NT2/D1 (cell line): ENCODE measurements at regions not wholly inside any gene's neighbourhood (a gene's known extent, or its start where the extent isn't known, plus 50 kb on each side); places are given as distances from the start of the nearest gene placed in this dataset.

ENCODE experiments used
- DNase-seq: peaks from one replicate; pipeline ENCODE4 v3.0.0-alpha.2; 2011; ENCODE audit warnings: low read depth, low spot score
- H3K27me3 ChIP-seq: 2 replicates; pipeline ENCODE4 v1.6.0; 2011; ENCODE audit warnings: mild to moderate bottlenecking; ENCODE audit not compliant: insufficient read length, insufficient read depth
- H3K36me3 ChIP-seq: 2 replicates; pipeline ENCODE4 v1.6.1; 2011; ENCODE audit warnings: mild to moderate bottlenecking, low read length, mixed read lengths; ENCODE audit not compliant: insufficient read depth, insufficient read length
- H3K4me1 ChIP-seq: 2 replicates; pipeline ENCODE4 v1.5.1; 2011; ENCODE audit not compliant: insufficient read depth, insufficient read length
- H3K4me3 ChIP-seq: 2 replicates; pipeline ENCODE4 v1.5.1; 2011; ENCODE audit warnings: low read depth; ENCODE audit not compliant: insufficient read length
- H3K9ac ChIP-seq: 2 replicates; pipeline ENCODE4 v1.6.0; 2011; ENCODE audit warnings: low read depth; ENCODE audit not compliant: insufficient read length
- H3K9me3 ChIP-seq: 2 replicates; pipeline ENCODE4 v1.5.1; 2011; ENCODE audit warnings: mild to moderate bottlenecking, low read length; ENCODE audit not compliant: insufficient read depth
- SUZ12 ChIP-seq: IDR thresholded peaks from 2 replicates; pipeline ENCODE4 v1.6.1; 2011; ENCODE audit not compliant: insufficient read length, insufficient read depth; ENCODE audit errors: extremely low read depth
- YY1 ChIP-seq: IDR thresholded peaks from 2 replicates; pipeline ENCODE4 v1.6.1; 2011; ENCODE audit not compliant: insufficient read length, insufficient read depth
- ZNF274 ChIP-seq: IDR thresholded peaks from 2 replicates; pipeline ENCODE4 v1.6.1; 2011; ENCODE audit warnings: mild to moderate bottlenecking, low read depth, low read length

- H3K4me1 ChIP-seq = peaks cover 4% of the 10 kb centered on the region
- H3K4me3 ChIP-seq = no peak overlapping the region
- TF ChIP-seq ZNF274 (no peak), YY1 (no peak), SUZ12 (no peak)
- DNase-seq = no peak
- no peaks in the 10 kb centered on the region for H3K9me3 ChIP-seq
- H3K27me3 ChIP-seq = no peaks in the 10 kb centered on the region
- H3K9ac ChIP-seq = no peak overlapping the region
- H3K36me3 ChIP-seq = no peaks in the 10 kb centered on the region
Measured at GRCh38 chr12:107379852-107380567, 286.7 kb upstream of the CRY1 start.

- no peak overlapping the region for H3K4me3 ChIP-seq
- peaks cover 12% of the 10 kb centered on the region for H3K9me3 ChIP-seq
- DNase-seq = no peak
- no peak overlapping the region for H3K9ac ChIP-seq
- H3K4me1 ChIP-seq = peaks cover 10% of the 10 kb centered on the region
- TF ChIP-seq YY1 (no peak), ZNF274 (no peak), SUZ12 (no peak)
- no peaks in the 10 kb centered on the region for H3K36me3 ChIP-seq
- H3K27me3 ChIP-seq = peaks cover 2% of the 10 kb centered on the region
Measured at GRCh38 chr12:107384645-107385044, 291.3 kb upstream of the CRY1 start.

GRCh38 chr12:107385509-107385908 lies 292.2 kb upstream of the CRY1 start:
- Histone ChIP-seq H3K9ac (no peak overlapping the region), H3K36me3 (no peaks in the 10 kb centered on the region), H3K4me1 (peaks cover 10% of the 10 kb centered on the region), H3K9me3 (peaks cover 19% of the 10 kb centered on the region), H3K27me3 (peaks cover 2% of the 10 kb centered on the region), H3K4me3 (no peak overlapping the region)
- DNase-seq = no peak
- TF ChIP-seq ZNF274 (no peak), YY1 (no peak), SUZ12 (no peak)

GRCh38 chr12:107386569-107386968 lies 293.2 kb upstream of the CRY1 start:
- H3K9ac ChIP-seq = no peak overlapping the region

GRCh38 chr12:107388263-107388662 lies 294.9 kb upstream of the CRY1 start:
- peaks cover 2% of the 10 kb centered on the region for H3K27me3 ChIP-seq
- TF ChIP-seq YY1 (no peak), SUZ12 (no peak), ZNF274 (no peak)
- peaks cover 19% of the 10 kb centered on the region for H3K9me3 ChIP-seq
- H3K36me3 ChIP-seq = no peaks in the 10 kb centered on the region
- no peak for DNase-seq
- peaks cover 11% of the 10 kb centered on the region for H3K4me1 ChIP-seq
- no peak overlapping the region for H3K9ac ChIP-seq
- H3K4me3 ChIP-seq = no peak overlapping the region

More at GRCh38 chr12:107386569-107386968, 293.2 kb upstream of the CRY1 start:
- DNase-seq = no peak
- Histone ChIP-seq H3K4me3 (no peak overlapping the region), H3K27me3 (peaks cover 2% of the 10 kb centered on the region), H3K36me3 (no peaks in the 10 kb centered on the region), H3K4me1 (peaks cover 10% of the 10 kb centered on the region), H3K9me3 (peaks cover 19% of the 10 kb centered on the region)
- TF ChIP-seq SUZ12 (no peak), ZNF274 (no peak), YY1 (no peak)

- Histone ChIP-seq H3K9ac (no peak overlapping the region), H3K27me3 (peaks cover 2% of the 10 kb centered on the region), H3K4me3 (no peak overlapping the region), H3K4me1 (peaks cover 5% of the 10 kb centered on the region), H3K36me3 (no peaks in the 10 kb centered on the region), H3K9me3 (peaks cover 19% of the 10 kb centered on the region)
- TF ChIP-seq YY1 (no peak), SUZ12 (no peak), ZNF274 (no peak)
- DNase-seq = no peak
Measured at GRCh38 chr12:107390414-107390813, 295.2 kb upstream of the PWP1 start.

GRCh38 chr12:107393043-107393717 lies 292.4 kb upstream of the PWP1 start:
- no peaks in the 10 kb centered on the region for H3K36me3 ChIP-seq
- H3K4me3 ChIP-seq = no peak overlapping the region
- H3K9ac ChIP-seq = no peak overlapping the region
- TF ChIP-seq SUZ12 (no peak), YY1 (no peak), ZNF274 (no peak)
- no peak for DNase-seq
- H3K4me1 ChIP-seq = peaks cover 8% of the 10 kb centered on the region
- H3K9me3 ChIP-seq = peaks cover 19% of the 10 kb centered on the region
- peaks cover 2% of the 10 kb centered on the region for H3K27me3 ChIP-seq
